GM12878 (cell line): ENCODE measurements at regions not wholly inside any gene's neighbourhood (a gene's known extent, or its start where the extent isn't known, plus 50 kb on each side); places are given as distances from the start of the nearest gene placed in this dataset.

Experiments
- ATAC-seq: fragments of 200-7000 bp; cut with Tn5 transposase; 3 replicates; pipeline ENCODE4 v1.9.1; 2020; ENCODE audit warnings: mild to moderate bottlenecking, moderate library complexity
- BruUV-seq: library from RNA; stranded (reverse); fragments of 400-500 nt; replicated peaks from 2 replicates; lab custom pipeline; 2021; lab: Mats Ljungman, UMichigan
- CTCF ChIA-PET: fragments of 300-600 bp; sonication (Branson Sonifier 250); formaldehyde crosslinking; extraction: SDS; loops from one replicate; lab custom pipeline; 2021; ENCODE audit warnings: inconsistent platforms; lab: Yijun Ruan, JAX
- POLR2A ChIA-PET: fragments of 350-600 bp; formaldehyde crosslinking; extraction: SDS; loops from one replicate; lab custom pipeline; 2021; ENCODE audit warnings: inconsistent platforms; lab: Charles Lee
- RAD21 ChIA-PET: fragments of 300-600 bp; sonication (Branson Sonifier 250); formaldehyde crosslinking; loops from one replicate; lab custom pipeline; 2023; ENCODE audit warnings: antibody characterized with exemption; ENCODE audit not compliant: unreplicated experiment; lab: Charles Lee
- SMC1A ChIA-PET: fragments of 300-600 bp; sonication (Branson Sonifier 250); formaldehyde crosslinking; loops from one replicate; lab custom pipeline; 2023; ENCODE audit not compliant: unreplicated experiment, uncharacterized antibody; lab: Charles Lee
- DNase-seq: peaks from one replicate; pipeline ENCODE4 v3.0.0-alpha.2; 2011; ENCODE audit warnings: low read depth, low spot score
- FAIRE-seq: peaks from 3 replicates; lab custom pipeline; 2011; peaks lifted over from hg19 to GRCh38; lab: Jason Lieb, UNC
- H2AFZ ChIP-seq: 2 replicates; pipeline ENCODE4 v1.6.0; 2011; ENCODE audit warnings: low read depth, low read length, control low read depth; ENCODE audit not compliant: control insufficient read depth
- H3K27ac ChIP-seq: 2 replicates; pipeline ENCODE4 v1.5.1; 2011; ENCODE audit warnings: control low read depth; ENCODE audit not compliant: control insufficient read depth, insufficient read depth
- H3K27me3 ChIP-seq, 2 experiments: replicated peaks in 1 of 2; 2 replicates each; pipeline versions ENCODE4 v1.6.0 to v1.6.1; 2011; ENCODE audit warnings: low read length in 1 of 2; ENCODE audit not compliant: control insufficient read depth in 2 of 2, insufficient read depth in 2 of 2
- H3K36me3 ChIP-seq, 2 experiments: 2 replicates each; pipeline ENCODE4 v1.5.1; 2011; ENCODE audit warnings: low read length in 1 of 2; ENCODE audit not compliant: control insufficient read depth in 2 of 2, insufficient read depth in 2 of 2
- H3K4me1 ChIP-seq: 2 replicates; pipeline ENCODE4 v1.6.1; 2011; ENCODE audit warnings: mild to moderate bottlenecking, low read length, moderate library complexity, mixed read lengths; ENCODE audit not compliant: control insufficient read depth, insufficient read depth
- H3K4me2 ChIP-seq: 2 replicates; pipeline ENCODE4 v1.6.0; 2011; ENCODE audit warnings: control low read depth; ENCODE audit not compliant: control insufficient read depth, insufficient read depth
- H3K4me3 ChIP-seq: fragments of 200-600 bp; sonication (generic); 2 replicates; pipeline ENCODE4 v1.5.1; 2016
- H3K79me2 ChIP-seq: 2 replicates; pipeline ENCODE4 v1.6.0; 2011; ENCODE audit warnings: low read length; ENCODE audit not compliant: control insufficient read depth, insufficient read depth
- H3K9ac ChIP-seq: 2 replicates; pipeline ENCODE4 v1.8.0; 2011; ENCODE audit warnings: low read length, control low read depth, mixed read lengths; ENCODE audit not compliant: control insufficient read depth, insufficient read depth
- H3K9me3 ChIP-seq: replicated peaks from 3 replicates; pipeline ENCODE4 v1.5.1; 2011; ENCODE audit warnings: mild to moderate bottlenecking, low read length; ENCODE audit not compliant: control insufficient read depth, insufficient read depth
- H4K20me1 ChIP-seq: 2 replicates; pipeline ENCODE4 v1.6.0; 2011; ENCODE audit not compliant: control insufficient read depth, insufficient read depth
- ASH2L ChIP-seq: fragments of 300-600, 200-600 bp; sonication (generic); IDR thresholded peaks from 2 replicates; pipeline ENCODE4 v1.6.1; 2017; ENCODE audit warnings: low read depth, mild to moderate bottlenecking, borderline replicate concordance
- FOXM1 ChIP-seq: IDR thresholded peaks from 2 replicates; pipeline ENCODE4 v1.6.1; 2012; ENCODE audit warnings: low read depth, mild to moderate bottlenecking, inconsistent platforms, low read length, moderate library complexity
- MEF2B ChIP-seq: fragments of 450-650 bp; IDR thresholded peaks from 2 replicates; pipeline ENCODE4 v1.6.1; 2018; ENCODE audit warnings: mild to moderate bottlenecking, moderate library complexity; ENCODE audit not compliant: partially characterized antibody, poor library complexity, severe bottlenecking
- SIN3A ChIP-seq: IDR thresholded peaks from 2 replicates; pipeline ENCODE4 v1.6.1; 2012; ENCODE audit warnings: low read depth, low read length, improper control_type of control experiment
- TARDBP ChIP-seq: IDR thresholded peaks from 2 replicates; pipeline ENCODE4 v1.6.1; 2016; ENCODE audit warnings: borderline replicate concordance
- TCF3 ChIP-seq: IDR thresholded peaks from 2 replicates; pipeline ENCODE4 v1.6.1; 2012; ENCODE audit warnings: low read depth, mild to moderate bottlenecking, low read length, borderline replicate concordance; ENCODE audit not compliant: insufficient read depth
- WGBS: methylation state at CpG from one replicate; pipeline ENCODE4 v1.1.6; 2016; ENCODE audit warnings: low lambda C conversion rate; ENCODE audit not compliant: insufficient replicate concordance, insufficient coverage; ENCODE audit errors: missing lambda C conversion rate; 5-methylcytosine and 5-hydroxymethylcytosine counted together
- in situ Hi-C: fragments of 300-500 bp; cut with MboI; formaldehyde crosslinking; loops from 9 replicates; pipeline ENCODE4 v1.14.3; 2018; ENCODE audit warnings: mixed read lengths
- intact Hi-C: fragments of 100-400 bp; cut with micrococcal nuclease; formaldehyde crosslinking; loops from one replicate; pipeline ENCODE4 v1.14.2; 2022; ENCODE audit not compliant: unreplicated experiment
- TF ChIP-seq, protein P1 (sequence below): fragments of 450-650 bp; IDR thresholded peaks from 2 replicates; pipeline ENCODE4 v1.6.1; 2018; ENCODE audit warnings: borderline replicate concordance, mild to moderate bottlenecking; ENCODE audit not compliant: partially characterized antibody

DNA sequence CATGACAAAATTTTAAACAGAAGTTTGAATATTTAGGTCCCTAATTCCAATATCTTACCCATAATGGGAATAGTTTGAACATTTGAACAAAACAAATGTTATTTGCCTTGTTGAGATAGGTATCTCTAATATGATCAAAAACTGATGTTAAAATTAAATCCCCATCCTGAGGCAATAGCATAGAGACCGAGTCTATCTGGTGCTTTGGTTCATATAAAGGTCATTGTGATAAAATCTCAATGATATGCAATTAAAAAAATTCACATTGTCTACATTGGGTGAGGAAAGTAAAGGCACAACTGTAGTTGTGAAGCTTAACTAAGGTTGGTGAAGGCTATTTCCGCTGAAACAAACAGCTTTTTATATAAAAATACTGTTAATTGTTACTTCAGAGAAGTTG, 318.3 kb downstream of the CAAP1 start (continued):
- TF ChIP-seq, protein P1, sequence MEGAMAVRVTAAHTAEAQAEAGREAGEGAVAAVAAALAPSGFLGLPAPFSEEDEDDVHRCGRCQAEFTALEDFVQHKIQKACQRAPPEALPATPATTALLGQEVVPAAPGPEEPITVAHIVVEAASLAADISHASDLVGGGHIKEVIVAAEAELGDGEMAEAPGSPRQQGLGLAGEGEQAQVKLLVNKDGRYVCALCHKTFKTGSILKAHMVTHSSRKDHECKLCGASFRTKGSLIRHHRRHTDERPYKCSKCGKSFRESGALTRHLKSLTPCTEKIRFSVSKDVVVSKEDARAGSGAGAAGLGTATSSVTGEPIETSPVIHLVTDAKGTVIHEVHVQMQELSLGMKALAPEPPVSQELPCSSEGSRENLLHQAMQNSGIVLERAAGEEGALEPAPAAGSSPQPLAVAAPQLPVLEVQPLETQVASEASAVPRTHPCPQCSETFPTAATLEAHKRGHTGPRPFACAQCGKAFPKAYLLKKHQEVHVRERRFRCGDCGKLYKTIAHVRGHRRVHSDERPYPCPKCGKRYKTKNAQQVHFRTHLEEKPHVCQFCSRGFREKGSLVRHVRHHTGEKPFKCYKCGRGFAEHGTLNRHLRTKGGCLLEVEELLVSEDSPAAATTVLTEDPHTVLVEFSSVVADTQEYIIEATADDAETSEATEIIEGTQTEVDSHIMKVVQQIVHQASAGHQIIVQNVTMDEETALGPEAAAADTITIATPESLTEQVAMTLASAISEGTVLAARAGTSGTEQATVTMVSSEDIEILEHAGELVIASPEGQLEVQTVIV, result no peak
- TF ChIP-seq MEF2B (no peak), FOXM1 (no peak), TARDBP (no peak)
- TF ChIP-seq, all 136 proteins: peak for 0

DNA sequence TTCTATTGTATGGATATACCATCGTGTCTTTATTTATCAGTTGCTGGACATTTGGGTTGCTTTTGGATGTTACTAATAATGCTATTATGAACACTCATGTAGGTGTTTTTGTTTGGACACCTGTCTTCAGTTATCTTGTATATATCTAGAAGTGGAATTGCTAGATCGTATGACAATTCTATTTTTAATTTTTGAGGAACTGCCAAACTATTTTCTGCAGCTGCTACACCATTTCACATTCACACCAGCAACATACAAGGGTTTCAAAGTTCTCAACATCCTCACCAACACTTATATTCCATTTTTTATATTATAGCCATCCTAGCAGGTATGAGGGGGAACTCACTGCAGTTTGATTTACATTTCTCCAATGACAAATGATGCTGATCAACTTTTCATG, 324.6 kb downstream of the CAAP1 start:
- no peak overlapping the region for H2AFZ ChIP-seq
- 0% methylated on average over 2 of the region's 2 CpGs for WGBS
- no peak for FAIRE-seq
- H3K27me3 ChIP-seq, result no peaks in the 10 kb centered on the region
- H3K27ac ChIP-seq, result no peak overlapping the region
- intact Hi-C loops, result no loop called here
- H3K4me3 ChIP-seq, result no peak overlapping the region
- no peak overlapping the region for H3K4me2 ChIP-seq
- no peaks in the 10 kb centered on the region for H3K36me3 ChIP-seq
- CTCF ChIA-PET, result no interaction called here
- no peaks in the 10 kb centered on the region for H4K20me1 ChIP-seq
- no peaks in the 10 kb centered on the region for H3K79me2 ChIP-seq
- POLR2A ChIA-PET, result no interaction called here
- SMC1A ChIA-PET, result no interaction called here
- H3K4me1 ChIP-seq, result no peaks in the 10 kb centered on the region
- no peak for ATAC-seq
- TF ChIP-seq TCF3 (no peak), ASH2L (no peak), SIN3A (no peak)
- no TSS peak for BruUV-seq
- H3K9ac ChIP-seq, result no peak overlapping the region
- no peak for DNase-seq
- RAD21 ChIA-PET, result no interaction called here
- in situ Hi-C loops, result no loop called here
- H3K9me3 ChIP-seq, result no peaks in the 10 kb centered on the region
